SW480 (cell line): ENCODE measurements at regions not wholly inside any gene's neighbourhood (a gene's known extent, or its start where the extent isn't known, plus 50 kb on each side); places are given as distances from the start of the nearest gene placed in this dataset.

Source experiments
- DNase-seq: peaks from one replicate; pipeline ENCODE4 v3.0.0-alpha.2; 2016; ENCODE audit warnings: low spot score

GRCh38 chr11:111093061-111093460 lies 152.5 kb upstream of the POU2AF2 start:
- DNase-seq: no peak

- DNase-seq: no peak
Measured at GRCh38 chr11:111091321-111091938, 154.1 kb upstream of the POU2AF2 start.

DNA sequence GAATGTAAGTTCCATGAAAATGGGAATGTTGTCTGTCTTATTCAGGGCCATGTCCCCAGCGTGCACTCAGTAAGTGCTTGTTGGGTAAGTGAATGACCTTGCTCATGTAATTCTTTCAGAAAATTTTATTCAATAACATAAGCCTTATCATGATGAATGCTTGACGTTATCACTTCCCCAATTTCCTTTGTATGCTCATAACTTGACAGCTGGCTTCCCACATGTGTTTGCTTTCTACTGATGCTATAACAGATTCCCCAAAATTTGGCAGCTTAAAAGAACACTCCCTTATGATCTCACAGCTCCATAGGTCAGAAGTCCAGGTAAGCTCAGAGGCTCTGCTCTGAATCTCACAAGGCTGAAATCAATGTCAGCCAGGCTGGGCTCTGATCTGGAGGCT lies 155.8 kb upstream of the POU2AF2 start:
- DNase-seq: no peak

DNA sequence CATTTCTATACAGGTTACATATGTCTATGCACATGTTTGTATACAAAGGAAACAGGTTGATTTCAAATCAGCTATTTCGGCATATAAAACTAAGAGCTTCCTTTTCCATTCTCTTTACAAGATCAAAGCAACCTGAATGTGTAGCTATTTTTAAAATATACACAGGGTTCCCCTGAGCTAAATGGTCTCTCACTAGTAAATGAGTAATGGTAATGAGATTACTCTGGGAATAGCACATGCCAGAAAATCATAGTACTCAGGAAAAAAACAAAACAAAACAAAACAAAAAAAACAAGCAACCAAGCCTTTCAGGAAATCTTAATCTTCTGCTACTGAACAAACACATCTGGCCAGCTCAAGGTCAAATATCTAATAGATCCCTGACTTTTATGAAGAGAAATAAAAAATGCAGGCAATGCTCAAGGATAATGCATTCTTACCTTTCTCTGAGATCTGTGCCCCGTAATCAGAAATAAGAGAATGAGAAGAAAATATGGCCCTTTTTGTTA lies 156.6 kb upstream of the POU2AF2 start:
- DNase-seq: no peak

GRCh38 chr11:111086058-111086457 lies 159.5 kb upstream of the POU2AF2 start:
- no peak for DNase-seq

DNA sequence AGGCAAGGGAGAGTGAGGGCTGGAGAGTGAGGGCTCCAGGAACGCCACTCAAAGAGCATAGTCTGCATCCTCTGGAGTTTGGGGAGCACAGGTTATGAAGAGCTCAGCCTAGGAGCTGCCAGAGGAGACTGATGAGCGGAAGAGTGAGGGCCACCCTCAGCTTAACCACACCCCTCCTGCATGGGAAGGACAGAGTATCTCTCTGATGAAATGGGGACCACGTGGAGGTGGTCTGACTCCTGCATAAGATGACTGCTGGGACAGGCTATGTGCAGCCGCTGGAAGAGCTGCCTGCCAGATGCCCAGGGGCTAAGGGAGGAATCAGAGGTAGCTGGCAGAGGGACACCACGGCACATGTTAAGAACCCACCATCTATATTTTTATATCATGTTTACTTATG lies 162.9 kb upstream of the POU2AF2 start:
- DNase-seq: no peak

DNA sequence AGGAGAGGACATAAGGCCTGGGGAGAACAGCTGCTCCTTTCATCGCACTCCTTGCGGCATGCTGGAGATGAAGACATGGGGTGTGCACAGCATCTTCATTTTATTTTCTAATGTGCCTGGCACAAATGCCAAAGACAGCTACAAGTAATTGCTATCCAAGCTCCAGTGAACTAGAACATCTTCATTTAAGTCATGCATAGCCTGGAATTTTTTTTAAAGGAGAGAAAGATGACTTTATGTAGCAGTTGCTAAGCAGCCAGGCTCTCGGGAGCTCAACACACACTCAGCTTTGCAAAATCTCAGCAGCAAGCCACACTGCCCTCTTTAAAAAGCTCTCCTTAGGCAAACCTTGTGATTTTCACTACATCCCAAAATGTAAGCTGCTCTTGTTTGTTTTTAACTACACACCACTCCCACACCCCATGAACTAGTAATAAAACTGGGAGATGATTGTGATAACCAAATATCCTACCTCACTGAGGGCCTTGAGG lies 164.5 kb upstream of the POU2AF2 start:
- no peak for DNase-seq

DNA sequence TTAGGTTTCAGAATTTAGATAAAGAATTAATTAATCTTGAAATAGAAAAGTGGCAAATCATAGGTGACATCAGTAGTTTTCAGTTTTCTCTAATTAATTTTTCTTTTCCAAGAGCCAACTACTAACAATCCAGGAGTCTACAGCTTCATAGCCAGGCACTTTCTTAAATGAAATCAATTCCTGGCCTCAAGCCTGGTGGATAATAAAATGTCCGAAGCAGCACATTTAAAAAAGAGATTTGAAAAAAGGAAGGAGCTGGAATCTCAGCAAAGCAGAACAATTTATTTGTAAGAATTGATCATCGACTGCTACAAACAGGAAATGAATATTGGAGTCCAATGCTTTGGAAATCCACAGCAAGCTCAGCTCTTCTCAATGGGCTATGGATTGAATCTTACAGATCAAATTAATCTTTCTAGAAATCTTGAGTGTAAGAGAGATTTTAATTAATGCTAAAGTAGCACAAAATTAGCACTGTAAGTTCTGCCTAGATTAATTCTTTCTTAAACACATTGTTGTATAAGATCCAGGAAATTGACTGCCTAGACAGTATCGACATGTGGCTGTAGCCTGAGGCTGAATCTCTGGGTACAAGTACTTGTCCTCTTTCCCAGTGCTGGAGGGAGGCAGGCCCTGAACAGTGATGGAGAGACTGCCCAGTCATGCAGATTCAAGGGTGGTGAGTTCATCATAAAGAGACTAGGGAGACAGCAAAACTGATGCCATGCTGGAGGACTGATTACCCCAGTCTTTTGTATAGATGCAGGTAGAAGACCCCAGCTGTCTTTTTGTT lies 167.8 kb upstream of the POU2AF2 start:
- DNase-seq: no peak

DNA sequence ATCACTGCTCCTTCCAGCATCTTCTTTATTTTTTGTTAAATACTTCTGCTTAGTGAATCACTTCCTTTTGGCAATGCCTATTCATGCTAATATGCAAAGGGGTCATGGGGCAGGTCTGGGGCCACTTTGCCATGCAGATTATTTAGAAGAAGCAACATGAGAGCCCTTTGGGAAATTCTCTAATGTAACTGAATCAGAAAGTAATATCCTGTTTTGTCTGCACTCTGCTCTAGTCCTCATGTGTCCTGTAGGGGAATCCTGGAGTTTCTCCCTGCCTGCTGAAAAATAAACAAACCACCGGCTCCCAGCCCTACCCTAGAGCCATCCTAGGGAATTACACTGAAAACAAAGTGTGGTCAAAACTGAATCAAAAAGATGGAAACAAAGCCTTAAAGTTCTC lies 176.5 kb upstream of the POU2AF2 start:
- DNase-seq: no peak

- DNase-seq: no peak
Measured at GRCh38 chr11:111067994-111068393, 177.5 kb upstream of the POU2AF2 start.

DNA sequence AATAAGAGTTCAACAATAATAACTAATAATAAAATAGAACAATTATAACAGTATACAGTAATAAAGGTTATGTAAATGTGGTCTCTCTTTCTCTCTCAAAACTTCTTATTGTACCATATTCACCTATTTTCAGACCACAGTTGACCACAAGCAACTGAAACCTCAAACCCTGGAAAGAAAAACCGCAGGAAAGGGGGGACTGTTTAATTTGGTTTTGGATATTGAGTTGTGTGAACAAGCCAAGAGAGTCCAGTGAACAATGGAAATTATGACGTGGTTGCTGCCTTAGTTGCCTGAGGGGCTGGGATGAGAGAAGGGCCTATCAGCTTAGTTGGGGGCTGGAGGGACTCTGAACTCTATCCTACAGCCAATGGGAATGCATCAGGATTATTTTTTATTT lies 178.7 kb upstream of the POU2AF2 start:
- no peak for DNase-seq

- DNase-seq: no peak
Measured at GRCh38 chr11:111063726-111064517, 181.6 kb upstream of the POU2AF2 start.

GRCh38 chr11:111062420-111062819 lies 183.1 kb upstream of the POU2AF2 start:
- no peak for DNase-seq

DNA sequence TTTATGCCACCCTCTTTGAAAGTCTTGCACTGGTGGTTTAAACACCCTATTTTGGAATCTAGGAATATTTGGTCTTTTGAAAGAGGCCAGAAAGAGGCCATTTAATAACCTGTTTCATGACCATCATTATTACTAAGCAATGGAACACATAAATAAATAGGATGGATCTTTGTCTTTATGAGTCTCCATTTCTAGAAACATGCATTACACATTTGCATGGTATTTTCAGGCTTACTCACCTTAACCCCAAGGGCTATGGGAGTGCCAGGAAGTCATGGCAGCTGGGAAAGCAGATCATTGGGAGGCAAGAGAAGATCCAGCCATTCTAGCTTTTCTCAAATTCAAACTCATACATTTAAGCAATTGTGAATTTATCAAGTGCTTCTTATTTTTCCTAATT lies 185.8 kb upstream of the POU2AF2 start:
- no peak for DNase-seq

GRCh38 chr11:111049131-111049530 lies 196.4 kb upstream of the POU2AF2 start:
- no peak for DNase-seq

DNA sequence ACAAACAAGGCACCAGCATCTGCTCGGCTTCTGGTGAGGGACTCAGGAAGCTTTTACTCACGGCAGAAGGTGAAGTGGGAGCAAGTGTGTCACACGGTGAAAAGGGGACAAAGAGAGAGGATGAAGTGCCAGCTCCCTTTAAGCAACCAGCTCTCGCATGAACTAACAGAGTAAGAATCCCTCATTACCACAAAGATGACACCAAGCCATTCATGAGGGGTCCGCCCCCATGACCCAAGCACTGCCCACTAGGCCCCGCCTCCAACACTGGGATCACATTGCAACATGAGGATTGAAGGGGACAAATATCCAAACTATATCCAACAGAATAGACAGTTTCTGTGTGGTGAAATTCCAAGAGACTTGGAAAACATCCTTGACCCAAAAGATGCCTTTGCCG lies 198.2 kb upstream of the POU2AF2 start:
- peak; percentile 19 for DNase-seq

GRCh38 chr11:111046291-111046690 lies 199.2 kb upstream of the POU2AF2 start:
- no peak for DNase-seq

DNA sequence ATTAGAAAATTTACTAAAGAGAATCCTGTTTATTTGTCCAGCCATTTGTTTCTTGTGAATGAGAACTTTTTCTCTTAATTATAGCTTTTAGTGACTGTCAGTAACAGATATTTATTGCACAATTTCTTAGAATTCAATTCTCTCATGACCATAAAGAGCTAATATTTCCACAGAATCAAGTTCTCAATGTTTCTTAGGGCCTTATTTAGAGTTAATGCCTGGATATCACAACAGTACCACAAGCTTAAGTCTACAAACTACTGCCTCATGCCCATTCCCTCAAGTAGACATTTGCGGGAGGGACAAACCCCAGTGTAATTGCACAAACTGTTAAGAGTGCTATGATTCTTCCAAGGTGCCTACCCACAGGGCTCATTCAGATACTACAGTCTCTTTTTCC lies 199.7 kb upstream of the POU2AF2 start:
- no peak for DNase-seq

DNA sequence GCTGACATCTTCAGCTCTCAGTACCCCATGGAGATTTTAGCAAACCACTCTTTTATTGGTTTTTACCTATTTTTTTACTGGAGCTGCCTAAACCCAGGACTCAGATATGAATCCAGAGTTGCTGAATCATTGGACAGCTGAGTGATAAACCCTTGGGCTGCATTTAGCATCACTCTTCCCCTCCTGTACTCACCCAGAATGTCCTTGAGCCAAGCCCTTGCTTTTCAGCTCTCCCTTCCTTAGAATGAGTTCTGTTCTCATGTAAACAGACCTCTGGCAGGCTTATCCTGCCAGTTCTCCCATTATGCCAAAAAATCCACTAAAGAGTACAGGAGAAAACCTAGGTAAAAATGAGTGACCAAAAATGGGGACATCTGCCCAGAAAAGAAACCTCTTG lies 200.1 kb upstream of the POU2AF2 start:
- DNase-seq: no peak

DNA sequence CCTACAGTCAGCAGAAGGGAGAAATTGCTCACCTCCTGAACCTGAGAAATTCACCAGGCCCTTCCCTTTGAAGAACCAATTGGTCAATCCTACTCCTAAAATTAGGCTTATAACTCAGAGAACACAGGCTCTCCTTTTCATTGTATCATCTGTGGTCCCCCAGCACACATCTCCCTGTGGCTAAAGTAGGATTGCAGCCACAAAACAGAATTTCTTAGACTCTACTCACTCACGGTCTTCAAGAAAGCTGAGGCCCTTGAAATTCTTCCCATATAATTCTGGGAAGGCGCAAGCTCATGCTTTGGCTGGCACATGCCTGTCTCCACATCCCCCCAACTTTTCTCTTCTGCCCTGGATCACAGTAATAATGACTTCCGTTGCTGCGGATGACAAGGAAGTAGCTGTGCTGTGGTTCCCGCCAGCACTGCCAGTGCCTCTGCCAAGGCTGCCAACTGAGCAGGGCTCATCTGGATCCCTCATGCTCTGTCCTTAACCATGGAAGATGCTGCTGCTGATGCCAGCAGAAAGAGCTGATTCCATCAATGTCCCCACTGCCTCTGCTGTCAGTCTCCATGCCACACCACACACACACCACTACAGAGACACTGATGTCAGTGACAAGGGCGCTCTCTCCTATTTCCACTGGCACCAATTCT lies 200.6 kb upstream of the POU2AF2 start:
- DNase-seq: no peak

GRCh38 chr11:111039982-111040381 lies 205.5 kb upstream of the POU2AF2 start:
- peak; percentile 14 for DNase-seq

DNA sequence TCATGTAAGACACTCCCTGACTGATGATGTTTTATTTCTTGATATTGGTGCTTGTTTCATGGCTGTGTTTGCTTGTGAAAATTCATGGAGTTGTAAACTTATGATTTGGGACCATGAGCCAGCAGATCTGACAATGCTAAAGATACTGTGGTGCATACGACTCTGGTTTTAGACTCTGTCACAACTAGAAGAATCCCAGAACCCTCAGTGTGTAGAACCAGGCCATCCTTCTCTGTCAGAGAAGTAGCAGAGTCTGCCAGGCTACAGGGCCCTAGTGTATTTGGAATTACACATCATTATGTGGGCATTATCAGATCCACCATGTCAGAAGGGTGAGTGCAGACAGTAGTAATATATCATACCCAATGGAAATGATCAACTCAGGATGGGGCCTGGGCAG lies 209.8 kb upstream of the POU2AF2 start:
- DNase-seq: no peak
